ENCODE measurements at regions not wholly inside any gene's neighbourhood (a gene's known extent, or its start where the extent isn't known, plus 50 kb on each side); places are given as distances from the start of the nearest gene placed in this dataset.

- no peaks in the 10 kb centered on the region for H3K36me3 ChIP-seq (ENCODE audit: control insufficient read depth in 2 of 2, extremely low read depth in 1 of 2, insufficient read depth in 1 of 2, low read length in 1 of 2)
- H3K4me1 Mint-ChIP-seq: no peaks in the 10 kb centered on the region
- ChIA-PET CTCF (no interaction called here), POLR2A (no interaction called here)
- H3K4me1 ChIP-seq (ENCODE audit: control insufficient read depth in 1 of 2, extremely low read depth in 1 of 2, insufficient read depth in 2 of 2, low read length in 2 of 2): no peaks in the 10 kb centered on the region
- no peak for ATAC-seq (replicated peaks in 1 of 4)
- H3K4me3 Mint-ChIP-seq: no peak overlapping the region
- H3K27ac Mint-ChIP-seq: no peak overlapping the region
- H3K27ac ChIP-seq (ENCODE audit: low read length): no peak overlapping the region
- no peak for DNase-seq
- WGBS (ENCODE audit: insufficient coverage): 74% methylated on average over 3 of the region's 3 CpGs
- no peak overlapping the region for H3K4me3 ChIP-seq (ENCODE audit: control insufficient read depth in 1 of 2, extremely low read depth in 1 of 2, low read length in 1 of 2)
- no peaks in the 10 kb centered on the region for H3K9me3 ChIP-seq
- no peaks in the 10 kb centered on the region for H3K27me3 Mint-ChIP-seq
- no peaks in the 10 kb centered on the region for H3K36me3 Mint-ChIP-seq
- peaks cover 3 to 18% (median 10%) of the 10 kb centered on the region in 3 donors for H3K9me3 Mint-ChIP-seq
- H3K27me3 ChIP-seq (replicated peaks in 1 of 2; ENCODE audit: control insufficient read depth in 2 of 2, extremely low read depth in 1 of 2, insufficient read depth in 2 of 2, low read length in 1 of 2): no peaks in the 10 kb centered on the region
Observed at GRCh38 chr18:10230072-10230471, 224.4 kb upstream of the APCDD1 start.

GRCh38 chr18:10231220-10231619, 223.2 kb upstream of the APCDD1 start:
- POLR2A ChIA-PET: no interaction called here
- no peak for ATAC-seq (replicated peaks in 1 of 4)

GRCh38 chr18:10232062-10232461, 222.4 kb upstream of the APCDD1 start:
- Mint-ChIP-seq H3K36me3 (no peaks in the 10 kb centered on the region), H3K4me1 (no peaks in the 10 kb centered on the region), H3K27ac (no peak overlapping the region), H3K27me3 (peaks cover 2 to 3% of the 10 kb centered on the region in 2 donors), H3K9me3 (peaks cover 2 to 10% (median 3%) of the 10 kb centered on the region in 3 donors), H3K4me3 (no peak overlapping the region)
- Histone ChIP-seq H3K4me1 (ENCODE audit: control insufficient read depth in 1 of 2, extremely low read depth in 1 of 2, insufficient read depth in 2 of 2, low read length in 2 of 2) (no peaks in the 10 kb centered on the region), H3K27me3 (replicated peaks in 1 of 2; ENCODE audit: control insufficient read depth in 2 of 2, extremely low read depth in 1 of 2, insufficient read depth in 2 of 2, low read length in 1 of 2) (no peaks in the 10 kb centered on the region), H3K27ac (ENCODE audit: low read length) (no peak overlapping the region), H3K9me3 (no peaks in the 10 kb centered on the region), H3K4me3 (ENCODE audit: control insufficient read depth in 1 of 2, extremely low read depth in 1 of 2, low read length in 1 of 2) (no peak overlapping the region), H3K36me3 (ENCODE audit: control insufficient read depth in 2 of 2, extremely low read depth in 1 of 2, insufficient read depth in 1 of 2, low read length in 1 of 2) (no peaks in the 10 kb centered on the region)
- ATAC-seq (replicated peaks in 1 of 4) (no peak), DNase-seq (no peak)
- no CpG with 5 or more reads among the region's 2 CpGs for WGBS (ENCODE audit: insufficient coverage)
- ChIA-PET POLR2A (no interaction called here), CTCF (no interaction called here)

More at GRCh38 chr18:10231220-10231619, 223.2 kb upstream of the APCDD1 start:
- Mint-ChIP-seq H3K27me3 (peaks cover 0 to 3% of the 10 kb centered on the region in 2 donors), H3K4me1 (no peaks in the 10 kb centered on the region), H3K36me3 (no peaks in the 10 kb centered on the region), H3K9me3 (peaks cover 3 to 12% (median 4%) of the 10 kb centered on the region in 3 donors), H3K4me3 (no peak overlapping the region), H3K27ac (no peak overlapping the region)
- Histone ChIP-seq H3K4me3 (ENCODE audit: control insufficient read depth in 1 of 2, extremely low read depth in 1 of 2, low read length in 1 of 2) (no peak overlapping the region), H3K4me1 (ENCODE audit: control insufficient read depth in 1 of 2, extremely low read depth in 1 of 2, insufficient read depth in 2 of 2, low read length in 2 of 2) (no peaks in the 10 kb centered on the region), H3K27me3 (replicated peaks in 1 of 2; ENCODE audit: control insufficient read depth in 2 of 2, extremely low read depth in 1 of 2, insufficient read depth in 2 of 2, low read length in 1 of 2) (no peaks in the 10 kb centered on the region), H3K9me3 (no peaks in the 10 kb centered on the region), H3K27ac (ENCODE audit: low read length) (no peak overlapping the region), H3K36me3 (ENCODE audit: control insufficient read depth in 2 of 2, extremely low read depth in 1 of 2, insufficient read depth in 1 of 2, low read length in 1 of 2) (no peaks in the 10 kb centered on the region)
- DNase-seq: no peak
- no CpG with 5 or more reads among the region's 3 CpGs for WGBS (ENCODE audit: insufficient coverage)
- CTCF ChIA-PET: no interaction called here

GRCh38 chr18:10233082-10233875, 221.2 kb upstream of the APCDD1 start:
- Histone ChIP-seq H3K9me3 (no peaks in the 10 kb centered on the region), H3K4me3 (ENCODE audit: control insufficient read depth in 1 of 2, extremely low read depth in 1 of 2, low read length in 1 of 2) (no peak overlapping the region), H3K36me3 (ENCODE audit: control insufficient read depth in 2 of 2, extremely low read depth in 1 of 2, insufficient read depth in 1 of 2, low read length in 1 of 2) (no peaks in the 10 kb centered on the region), H3K27ac (ENCODE audit: low read length) (no peak overlapping the region), H3K27me3 (replicated peaks in 1 of 2; ENCODE audit: control insufficient read depth in 2 of 2, extremely low read depth in 1 of 2, insufficient read depth in 2 of 2, low read length in 1 of 2) (peaks cover 0 to 4% of the 10 kb centered on the region in 2 experiments), H3K4me1 (ENCODE audit: control insufficient read depth in 1 of 2, extremely low read depth in 1 of 2, insufficient read depth in 2 of 2, low read length in 2 of 2) (no peaks in the 10 kb centered on the region)
- Mint-ChIP-seq H3K27me3 (peaks cover 3% of the 10 kb centered on the region in 2 donors), H3K4me3 (no peak overlapping the region), H3K27ac (no peak overlapping the region), H3K9me3 (peaks cover 2 to 10% (median 3%) of the 10 kb centered on the region in 3 donors), H3K36me3 (no peaks in the 10 kb centered on the region), H3K4me1 (no peaks in the 10 kb centered on the region)
- DNase-seq: no peak
- POLR2A ChIA-PET: no interaction called here
- CTCF ChIA-PET: no interaction called here
- 81% methylated on average over 9 of the region's 10 CpGs for WGBS (ENCODE audit: insufficient coverage)
- no peak for ATAC-seq (replicated peaks in 1 of 4)

- Histone ChIP-seq H3K27ac (ENCODE audit: low read length) (no peak overlapping the region), H3K4me1 (ENCODE audit: control insufficient read depth in 1 of 2, extremely low read depth in 1 of 2, insufficient read depth in 2 of 2, low read length in 2 of 2) (no peaks in the 10 kb centered on the region), H3K36me3 (ENCODE audit: control insufficient read depth in 2 of 2, extremely low read depth in 1 of 2, insufficient read depth in 1 of 2, low read length in 1 of 2) (no peaks in the 10 kb centered on the region), H3K4me3 (ENCODE audit: control insufficient read depth in 1 of 2, extremely low read depth in 1 of 2, low read length in 1 of 2) (no peak overlapping the region), H3K9me3 (no peaks in the 10 kb centered on the region), H3K27me3 (replicated peaks in 1 of 2; ENCODE audit: control insufficient read depth in 2 of 2, extremely low read depth in 1 of 2, insufficient read depth in 2 of 2, low read length in 1 of 2) (peaks cover 0 to 4% of the 10 kb centered on the region in 2 experiments)
- 79% methylated on average over 2 of the region's 5 CpGs for WGBS (ENCODE audit: insufficient coverage)
- H3K9me3 Mint-ChIP-seq: peaks cover 2 to 10% (median 3%) of the 10 kb centered on the region in 3 donors
- no peaks in the 10 kb centered on the region for H3K36me3 Mint-ChIP-seq
- DNase-seq: no peak
- H3K27me3 Mint-ChIP-seq: peaks cover 3% of the 10 kb centered on the region in 2 donors
- CTCF ChIA-PET: no interaction called here
- no peak overlapping the region for H3K27ac Mint-ChIP-seq
- POLR2A ChIA-PET: no interaction called here
- H3K4me1 Mint-ChIP-seq: no peaks in the 10 kb centered on the region
- no peak overlapping the region for H3K4me3 Mint-ChIP-seq
- ATAC-seq (replicated peaks in 1 of 4): no peak
Observed at GRCh38 chr18:10234281-10234680, 220.2 kb upstream of the APCDD1 start.

- H3K27me3 ChIP-seq (replicated peaks in 1 of 2; ENCODE audit: control insufficient read depth in 2 of 2, extremely low read depth in 1 of 2, insufficient read depth in 2 of 2, low read length in 1 of 2): peaks cover 0 to 4% of the 10 kb centered on the region in 2 experiments
- no CpG with 5 or more reads among the region's 6 CpGs for WGBS (ENCODE audit: insufficient coverage)
Observed at GRCh38 chr18:10234912-10235660, 219.3 kb upstream of the APCDD1 start.

More at GRCh38 chr18:10234912-10235660, 219.3 kb upstream of the APCDD1 start:
- Histone ChIP-seq H3K4me3 (ENCODE audit: control insufficient read depth in 1 of 2, extremely low read depth in 1 of 2, low read length in 1 of 2) (no peak overlapping the region), H3K36me3 (ENCODE audit: control insufficient read depth in 2 of 2, extremely low read depth in 1 of 2, insufficient read depth in 1 of 2, low read length in 1 of 2) (no peaks in the 10 kb centered on the region), H3K4me1 (ENCODE audit: control insufficient read depth in 1 of 2, extremely low read depth in 1 of 2, insufficient read depth in 2 of 2, low read length in 2 of 2) (no peaks in the 10 kb centered on the region), H3K27ac (ENCODE audit: low read length) (no peak overlapping the region), H3K9me3 (no peaks in the 10 kb centered on the region)
- POLR2A ChIA-PET: no interaction called here
- ATAC-seq (replicated peaks in 1 of 4): no peak
- H3K4me1 Mint-ChIP-seq: no peaks in the 10 kb centered on the region
- CTCF ChIA-PET: no interaction called here
- H3K27ac Mint-ChIP-seq: no peak overlapping the region
- no peak overlapping the region for H3K4me3 Mint-ChIP-seq
- no peak for DNase-seq
- peaks cover 3% of the 10 kb centered on the region in 2 donors for H3K27me3 Mint-ChIP-seq
- no peaks in the 10 kb centered on the region for H3K36me3 Mint-ChIP-seq
- peaks cover under 1 to 10% (median 3%) of the 10 kb centered on the region in 3 donors for H3K9me3 Mint-ChIP-seq

Measured in T-cell (primary cell).